GM19328 (cell line): ENCODE measurements at regions not wholly inside any gene's neighbourhood (a gene's known extent, or its start where the extent isn't known, plus 50 kb on each side); places are given as distances from the start of the nearest gene placed in this dataset.
"Not testable (repeated sequence)": the region's sequence is repeated elsewhere in the genome, so short reads cannot be mapped to it uniquely, and the experiment has no call there.

Source experiments
- ATAC-seq: cut with Tn5 transposase; IDR thresholded peaks from one replicate; pipeline ENCODE4 v1.9.1; 2021; ENCODE audit warnings: mild to moderate bottlenecking, moderate library complexity; ENCODE audit not compliant: unreplicated experiment

GRCh38 chr3:87503900-87504498 is 227.6 kb upstream of the POU1F1 start:
- peak; percentile 80 for ATAC-seq

GRCh38 chr3:87501076-87501475 is 224.7 kb upstream of the POU1F1 start:
- no peak for ATAC-seq

- no peak for ATAC-seq
These were observed 222.1 kb upstream of the POU1F1 start for GRCh38 chr3:87498358-87499080.

- no peak for ATAC-seq
These were observed 219.6 kb upstream of the POU1F1 start for GRCh38 chr3:87495938-87496337.

- ATAC-seq = no peak
These were observed 217.9 kb upstream of the POU1F1 start for GRCh38 chr3:87494264-87494663.

GRCh38 chr3:87491843-87492242 is 215.5 kb upstream of the POU1F1 start:
- ATAC-seq = no peak

GRCh38 chr3:87489892-87490291 is 213.5 kb upstream of the POU1F1 start:
- no peak for ATAC-seq

- ATAC-seq = no peak
These were observed 212.4 kb upstream of the POU1F1 start for GRCh38 chr3:87488765-87489164.

- ATAC-seq = not testable (repeated sequence)
These were observed 210.3 kb upstream of the POU1F1 start for GRCh38 chr3:87486635-87487034.

- ATAC-seq = no peak
These were observed 209.7 kb upstream of the POU1F1 start for GRCh38 chr3:87486115-87486514.

- ATAC-seq = no peak
These were observed 202.3 kb upstream of the POU1F1 start for GRCh38 chr3:87478716-87479115.

GRCh38 chr3:87473944-87474343 is 197.6 kb upstream of the POU1F1 start:
- no peak for ATAC-seq

GRCh38 chr3:87468938-87469337 is 192.6 kb upstream of the POU1F1 start:
- ATAC-seq = no peak

GRCh38 chr3:87468235-87468634 is 191.9 kb upstream of the POU1F1 start:
- no peak for ATAC-seq

GRCh38 chr3:87462228-87462627 is 185.8 kb upstream of the POU1F1 start:
- ATAC-seq = no peak

GRCh38 chr3:87461443-87461842 is 185.1 kb upstream of the POU1F1 start:
- ATAC-seq = no peak

GRCh38 chr3:87461036-87461435 is 184.7 kb upstream of the POU1F1 start:
- no peak for ATAC-seq

GRCh38 chr3:87448558-87448957 is 172.2 kb upstream of the POU1F1 start:
- ATAC-seq = no peak

GRCh38 chr3:87446849-87447387 is 170.5 kb upstream of the POU1F1 start:
- no peak for ATAC-seq

- no peak for ATAC-seq
These were observed 166.1 kb upstream of the POU1F1 start for GRCh38 chr3:87442470-87442869.

GRCh38 chr3:87437765-87438164 is 161.4 kb upstream of the POU1F1 start:
- no peak for ATAC-seq

GRCh38 chr3:87436781-87437543 is 160.6 kb upstream of the POU1F1 start:
- ATAC-seq = no peak
